BLaER1 treated with 17β-estradiol and CSF1 and Interleukin-3, amounts not matched to agents 10 nM and 100 nM (cell line): ENCODE measurements at regions not wholly inside any gene's neighbourhood (a gene's known extent, or its start where the extent isn't known, plus 50 kb on each side); places are given as distances from the start of the nearest gene placed in this dataset.

Experiments used
- H3K27ac ChIP-seq, 11 experiments: shearing (Covaris generic); formaldehyde crosslinking; 2 replicates each; pipeline ENCODE4 v1.8.1; 2022
- H3K27me3 ChIP-seq, 11 experiments: shearing (Covaris generic); formaldehyde crosslinking; 2 replicates each; pipeline ENCODE4 v1.8.1; 2022
- H3K36me3 ChIP-seq, 11 experiments: shearing (Covaris generic); formaldehyde crosslinking; 2 replicates each; pipeline ENCODE4 v1.8.1; 2022
- H3K4me1 ChIP-seq, 10 experiments: shearing (Covaris generic); formaldehyde crosslinking; 2 replicates each; pipeline ENCODE4 v1.8.1; 2022
- H3K4me2 ChIP-seq, 11 experiments: shearing (Covaris generic); formaldehyde crosslinking; 2 replicates each; pipeline ENCODE4 v1.8.1; 2022
- H3K4me3 ChIP-seq, 10 experiments: shearing (Covaris generic); formaldehyde crosslinking; 2 replicates each; pipeline ENCODE4 v1.8.1; 2022
- H3K9ac ChIP-seq, 11 experiments: shearing (Covaris generic); formaldehyde crosslinking; 2 replicates each; pipeline ENCODE4 v1.8.1; 2022
- H3K9me3 ChIP-seq, 11 experiments: shearing (Covaris generic); formaldehyde crosslinking; replicated peaks in 1 of 11; 2 replicates each; pipeline ENCODE4 v1.8.1; 2022
- H4K20me1 ChIP-seq, 11 experiments: shearing (Covaris generic); formaldehyde crosslinking; 2 replicates each; pipeline ENCODE4 v1.8.1; 2022
- Cebpa-rat ChIP-seq, 11 experiments: shearing (Covaris generic); IDR thresholded peaks; 2 replicates each; pipeline ENCODE4 v1.8.1; 2022

GRCh38 chr10:117863771-117864170 is 183.0 kb downstream of the RAB11FIP2 start:
- Histone ChIP-seq H4K20me1 (no peaks in the 10 kb centered on the region), H3K9ac (no peak overlapping the region), H3K4me1 (no peaks in the 10 kb centered on the region), H3K9me3 (no peaks in the 10 kb centered on the region), H3K27ac (no peak overlapping the region), H3K27me3 (no peaks in the 10 kb centered on the region), H3K4me3 (no peak overlapping the region), H3K4me2 (no peak overlapping the region), H3K36me3 (no peaks in the 10 kb centered on the region)
- TF ChIP-seq Cebpa-rat (IDR thresholded peaks at IDR 0.05): no peak

GRCh38 chr10:117865945-117866344 is 180.8 kb downstream of the RAB11FIP2 start:
- TF ChIP-seq Cebpa-rat (IDR thresholded peaks at IDR 0.05): no peak
- no peak overlapping the region for H3K4me3 ChIP-seq
- H3K4me2 ChIP-seq: no peak overlapping the region
- no peaks in the 10 kb centered on the region for H4K20me1 ChIP-seq
- no peak overlapping the region for H3K9ac ChIP-seq
- H3K4me1 ChIP-seq: no peaks in the 10 kb centered on the region
- no peaks in the 10 kb centered on the region for H3K27me3 ChIP-seq
- no peaks in the 10 kb centered on the region for H3K36me3 ChIP-seq
- H3K9me3 ChIP-seq: no peaks in the 10 kb centered on the region
- H3K27ac ChIP-seq: no peak overlapping the region

- H3K4me2 ChIP-seq: no peak overlapping the region
These were observed 178.6 kb downstream of the RAB11FIP2 start for GRCh38 chr10:117868151-117868550.

DNA sequence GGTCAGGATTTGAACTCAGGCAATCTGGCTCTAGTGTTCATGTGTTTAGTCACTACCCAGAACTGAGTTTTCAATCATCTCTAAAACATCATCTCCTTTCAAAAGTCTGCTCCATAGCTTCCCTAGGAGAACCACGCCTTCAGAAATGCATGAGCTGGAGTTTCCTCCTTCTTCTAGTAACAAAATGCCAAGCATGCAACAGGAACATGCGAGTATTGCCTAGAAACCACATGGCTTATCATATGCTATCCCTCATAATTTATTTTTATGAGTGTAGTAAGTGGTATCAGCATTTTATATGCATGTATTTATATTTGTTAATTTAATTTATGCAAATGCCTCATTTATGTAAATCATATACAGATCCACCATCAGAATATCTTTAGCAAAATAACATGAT is 170.9 kb downstream of the RAB11FIP2 start:
- Histone ChIP-seq H3K36me3 (no peaks in the 10 kb centered on the region), H3K27ac (no peak overlapping the region), H4K20me1 (no peaks in the 10 kb centered on the region), H3K4me3 (no peak overlapping the region), H3K4me1 (peaks cover 0 to 2% (median 0%) of the 10 kb centered on the region in 10 experiments; a peak in 1 of 20 replicates), H3K27me3 (no peaks in the 10 kb centered on the region), H3K9ac (no peak overlapping the region), H3K9me3 (no peaks in the 10 kb centered on the region; a peak in 1 of 22 replicates), H3K4me2 (no peak overlapping the region)
- no peak for TF ChIP-seq Cebpa-rat (IDR thresholded peaks at IDR 0.05)

More at GRCh38 chr10:117868151-117868550, 178.6 kb downstream of the RAB11FIP2 start:
- no peaks in the 10 kb centered on the region for H3K36me3 ChIP-seq
- no peaks in the 10 kb centered on the region for H3K9me3 ChIP-seq
- no peak for TF ChIP-seq Cebpa-rat (IDR thresholded peaks at IDR 0.05)
- H3K4me1 ChIP-seq: no peaks in the 10 kb centered on the region
- H3K4me3 ChIP-seq: no peak overlapping the region
- no peak overlapping the region for H3K9ac ChIP-seq
- no peak overlapping the region for H3K27ac ChIP-seq
- H4K20me1 ChIP-seq: no peaks in the 10 kb centered on the region
- no peaks in the 10 kb centered on the region for H3K27me3 ChIP-seq

DNA sequence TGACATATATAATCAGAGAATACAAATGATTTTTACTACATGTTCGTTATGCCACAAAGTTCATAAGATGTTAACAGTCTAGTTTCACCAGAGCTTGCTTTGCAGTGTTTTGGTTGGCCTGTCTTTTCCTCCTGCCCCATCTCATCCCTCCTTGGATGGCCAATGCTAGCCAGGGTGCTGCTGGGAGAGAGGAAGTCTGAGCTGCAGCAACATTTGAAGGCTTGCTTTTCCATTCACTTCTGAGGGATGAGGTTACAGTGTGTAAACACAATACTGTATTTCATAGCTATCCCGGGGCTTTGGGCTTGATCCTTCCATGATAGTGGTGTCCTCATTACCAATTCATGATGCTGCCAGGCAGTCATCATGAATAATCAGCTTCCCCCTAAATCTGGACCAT is 170.5 kb downstream of the RAB11FIP2 start:
- H3K36me3 ChIP-seq: no peaks in the 10 kb centered on the region
- TF ChIP-seq Cebpa-rat (IDR thresholded peaks at IDR 0.05): no peak

DNA sequence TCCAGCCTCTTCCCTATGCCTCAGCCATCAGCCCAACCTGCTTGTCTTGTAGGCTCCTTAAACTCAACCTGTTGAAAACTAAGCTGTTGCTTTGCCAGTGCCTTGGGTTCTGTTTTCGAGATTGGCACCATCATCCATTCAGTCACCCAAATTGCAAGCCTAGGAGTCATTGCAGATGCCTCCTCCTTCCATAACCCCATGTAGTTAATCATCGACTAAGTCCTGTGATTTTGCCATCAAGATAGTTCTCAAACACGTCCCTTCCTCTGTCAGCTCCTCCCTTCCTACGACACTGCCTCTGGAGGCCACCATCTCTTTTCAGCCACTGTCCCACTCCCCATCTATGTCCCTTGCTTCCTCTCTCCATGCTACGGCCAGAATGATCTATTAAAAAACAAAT is 168.1 kb downstream of the RAB11FIP2 start:
- TF ChIP-seq Cebpa-rat (IDR thresholded peaks at IDR 0.05): no peak

More for the DNA sequence above, 170.5 kb downstream of the RAB11FIP2 start:
- Histone ChIP-seq H3K27ac (no peak overlapping the region), H3K9ac (no peak overlapping the region), H3K4me2 (no peak overlapping the region), H3K4me3 (no peak overlapping the region), H3K4me1 (peaks cover 0 to 5% (median 0%) of the 10 kb centered on the region in 10 experiments; a peak in 2 of 20 replicates), H4K20me1 (no peaks in the 10 kb centered on the region), H3K27me3 (no peaks in the 10 kb centered on the region), H3K9me3 (no peaks in the 10 kb centered on the region; a peak in 1 of 22 replicates)

DNA sequence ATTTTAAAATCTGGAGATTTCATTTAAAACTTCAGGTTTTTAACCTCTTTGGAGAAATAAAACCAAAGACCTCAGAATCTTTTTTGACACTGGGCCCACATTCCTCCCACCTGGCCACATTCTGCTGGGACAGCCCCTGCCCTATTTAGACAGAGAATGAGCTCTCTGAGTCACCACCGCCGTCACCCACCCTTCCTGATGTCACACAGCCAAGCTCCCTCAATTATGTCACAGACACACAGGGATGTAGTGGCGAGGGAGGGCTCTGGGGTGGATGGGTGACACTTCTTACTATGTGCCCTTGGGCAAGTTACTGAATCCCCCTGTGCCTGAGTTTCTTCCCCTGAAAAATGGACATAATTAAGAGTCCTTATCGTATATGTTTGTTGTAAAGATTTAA is 162.6 kb downstream of the RAB11FIP2 start:
- H4K20me1 ChIP-seq: no peaks in the 10 kb centered on the region
- H3K4me3 ChIP-seq: no peak overlapping the region
- peaks cover 0 to 7% (median 0%) of the 10 kb centered on the region in 10 experiments; a peak in 3 of 20 replicates for H3K4me1 ChIP-seq
- H3K9me3 ChIP-seq: no peaks in the 10 kb centered on the region
- H3K27ac ChIP-seq: no peak overlapping the region
- no peaks in the 10 kb centered on the region for H3K36me3 ChIP-seq
- TF ChIP-seq Cebpa-rat (IDR thresholded peaks at IDR 0.05): no peak
- H3K4me2 ChIP-seq: no peak overlapping the region
- H3K9ac ChIP-seq: no peak overlapping the region
- no peaks in the 10 kb centered on the region for H3K27me3 ChIP-seq

More for the DNA sequence above, 168.1 kb downstream of the RAB11FIP2 start:
- Histone ChIP-seq H3K9me3 (no peaks in the 10 kb centered on the region; a peak in 1 of 22 replicates), H3K27ac (no peak overlapping the region), H3K36me3 (no peaks in the 10 kb centered on the region), H3K4me1 (peaks cover 0 to 7% (median 0%) of the 10 kb centered on the region in 10 experiments; a peak in 3 of 20 replicates), H3K9ac (no peak overlapping the region), H3K4me2 (no peak overlapping the region), H3K27me3 (no peaks in the 10 kb centered on the region), H4K20me1 (no peaks in the 10 kb centered on the region), H3K4me3 (no peak overlapping the region)

- H3K27me3 ChIP-seq: no peaks in the 10 kb centered on the region
These were observed 162.1 kb downstream of the RAB11FIP2 start for GRCh38 chr10:117884592-117884991.

GRCh38 chr10:117885206-117885829 is 161.4 kb downstream of the RAB11FIP2 start:
- Histone ChIP-seq H3K27me3 (no peaks in the 10 kb centered on the region), H3K36me3 (no peaks in the 10 kb centered on the region), H3K4me2 (no peak overlapping the region), H3K4me1 (peaks cover 0 to 7% (median 0%) of the 10 kb centered on the region in 10 experiments; a peak in 3 of 20 replicates), H4K20me1 (no peaks in the 10 kb centered on the region), H3K4me3 (no peak overlapping the region), H3K27ac (no peak overlapping the region), H3K9ac (no peak overlapping the region), H3K9me3 (no peaks in the 10 kb centered on the region)
- TF ChIP-seq Cebpa-rat (IDR thresholded peaks at IDR 0.05): no peak

More at GRCh38 chr10:117884592-117884991, 162.1 kb downstream of the RAB11FIP2 start:
- Histone ChIP-seq H3K9me3 (no peaks in the 10 kb centered on the region), H3K4me1 (peaks cover 0 to 7% (median 0%) of the 10 kb centered on the region in 10 experiments; a peak in 3 of 20 replicates), H3K36me3 (no peaks in the 10 kb centered on the region), H3K9ac (no peak overlapping the region), H3K27ac (no peak overlapping the region), H4K20me1 (no peaks in the 10 kb centered on the region), H3K4me2 (no peak overlapping the region), H3K4me3 (no peak overlapping the region)
- no peak for TF ChIP-seq Cebpa-rat (IDR thresholded peaks at IDR 0.05)

- Histone ChIP-seq H3K4me2 (no peak overlapping the region), H4K20me1 (no peaks in the 10 kb centered on the region), H3K27ac (no peak overlapping the region), H3K4me1 (peaks cover 0 to 4% (median 0%) of the 10 kb centered on the region in 10 experiments; a peak in 1 of 20 replicates), H3K4me3 (no peak overlapping the region), H3K36me3 (no peaks in the 10 kb centered on the region), H3K9me3 (no peaks in the 10 kb centered on the region), H3K9ac (no peak overlapping the region), H3K27me3 (no peaks in the 10 kb centered on the region)
- no peak for TF ChIP-seq Cebpa-rat (IDR thresholded peaks at IDR 0.05)
These were observed 160.0 kb downstream of the RAB11FIP2 start for GRCh38 chr10:117886766-117887165.
